ENCODE measurements at regions not wholly inside any gene's neighbourhood (a gene's known extent, or its start where the extent isn't known, plus 50 kb on each side); places are given as distances from the start of the nearest gene placed in this dataset.

DNA sequence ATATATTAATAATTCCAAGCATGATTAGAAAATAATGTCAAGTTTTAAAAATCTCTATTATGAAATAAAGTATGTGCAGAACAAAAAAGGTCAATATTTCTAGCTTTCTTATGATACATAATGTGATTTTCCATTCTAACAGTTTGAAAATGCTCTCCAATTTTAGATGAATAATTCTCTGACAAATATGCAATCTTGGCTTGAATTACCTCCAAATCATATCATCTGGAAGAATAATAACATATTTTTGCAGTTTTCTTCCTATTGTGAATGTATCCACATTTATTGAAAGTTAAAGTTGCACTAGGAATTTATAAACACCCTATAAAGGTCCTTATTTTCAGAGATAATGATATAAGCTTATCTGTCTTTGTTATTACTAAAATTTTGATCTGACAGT lies 548.5 kb upstream of the SLC10A2 start:
- TF ChIP-seq, protein P1, sequence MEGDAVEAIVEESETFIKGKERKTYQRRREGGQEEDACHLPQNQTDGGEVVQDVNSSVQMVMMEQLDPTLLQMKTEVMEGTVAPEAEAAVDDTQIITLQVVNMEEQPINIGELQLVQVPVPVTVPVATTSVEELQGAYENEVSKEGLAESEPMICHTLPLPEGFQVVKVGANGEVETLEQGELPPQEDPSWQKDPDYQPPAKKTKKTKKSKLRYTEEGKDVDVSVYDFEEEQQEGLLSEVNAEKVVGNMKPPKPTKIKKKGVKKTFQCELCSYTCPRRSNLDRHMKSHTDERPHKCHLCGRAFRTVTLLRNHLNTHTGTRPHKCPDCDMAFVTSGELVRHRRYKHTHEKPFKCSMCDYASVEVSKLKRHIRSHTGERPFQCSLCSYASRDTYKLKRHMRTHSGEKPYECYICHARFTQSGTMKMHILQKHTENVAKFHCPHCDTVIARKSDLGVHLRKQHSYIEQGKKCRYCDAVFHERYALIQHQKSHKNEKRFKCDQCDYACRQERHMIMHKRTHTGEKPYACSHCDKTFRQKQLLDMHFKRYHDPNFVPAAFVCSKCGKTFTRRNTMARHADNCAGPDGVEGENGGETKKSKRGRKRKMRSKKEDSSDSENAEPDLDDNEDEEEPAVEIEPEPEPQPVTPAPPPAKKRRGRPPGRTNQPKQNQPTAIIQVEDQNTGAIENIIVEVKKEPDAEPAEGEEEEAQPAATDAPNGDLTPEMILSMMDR (IDR thresholded peaks at IDR 0.05; ENCODE audit: low read length) = no peak
- no peak for TF ChIP-seq EZH2 (IDR thresholded peaks at IDR 0.05; ENCODE audit: borderline replicate concordance, low read length)
